HCT116 (cell line): ENCODE measurements at regions not wholly inside any gene's neighbourhood (a gene's known extent, or its start where the extent isn't known, plus 50 kb on each side); places are given as distances from the start of the nearest gene placed in this dataset.

Experiments used
- ATAC-seq: fragments of 200-7000 bp; cut with Tn5 transposase; 2 replicates; pipeline ENCODE4 v1.9.1; 2020; ENCODE audit warnings: mild to moderate bottlenecking, moderate library complexity
- BruUV-seq: library from RNA; stranded (reverse); fragments of 400-500 nt; replicated peaks from 2 replicates; lab custom pipeline; 2021; lab: Mats Ljungman, UMichigan
- CTCF ChIA-PET: fragments of 300-600 bp; sonication (Branson Sonifier 250); formaldehyde crosslinking; loops from one replicate; lab custom pipeline; 2021; ENCODE audit warnings: antibody characterized with exemption; lab: Charles Lee
- POLR2A ChIA-PET: fragments of 300-600, 350-600 bp; sonication (Branson Sonifier 250); formaldehyde crosslinking; loops from one replicate; lab custom pipeline; 2021; ENCODE audit warnings: antibody characterized with exemption; lab: Charles Lee
- RAD21 ChIA-PET, 2 experiments: fragments of 300-600 bp; sonication (Branson Sonifier 250); formaldehyde crosslinking; loops; one replicate each; lab custom pipeline; 2023; ENCODE audit warnings: low total read pairs in 2 of 2; ENCODE audit not compliant: uncharacterized antibody in 2 of 2, unreplicated experiment in 2 of 2, low non-redundant PET in 1 of 2; lab: Charles Lee
- DNase-seq: peaks from one replicate; pipeline ENCODE4 v3.0.0-alpha.2; 2010; ENCODE audit warnings: low read depth, low spot score
- H2AFZ ChIP-seq: fragments of 200-600 bp; shearing (Covaris generic), sonication (generic); 2 replicates; pipeline ENCODE4 v1.6.1; 2017; ENCODE audit warnings: low read depth, mixed run types, mixed read lengths, antibody characterized with exemption, low read length; ENCODE audit not compliant: poor library complexity, severe bottlenecking
- H3K27ac ChIP-seq: 2 replicates; pipeline ENCODE4 v1.5.1; 2012; ENCODE audit warnings: low read depth, low read length
- H3K27me3 ChIP-seq: fragments of 200-600 bp; sonication (generic); 2 replicates; pipeline ENCODE4 v1.6.1; 2016; ENCODE audit warnings: mixed run types, low read length, mixed read lengths; ENCODE audit not compliant: insufficient read depth
- H3K36me3 ChIP-seq, 2 experiments: fragments of 200-500 bp in 1 of 2; fragments of 200-600 bp in 1 of 2; sonication (Bioruptor generic) in 1 of 2; sonication (generic) in 1 of 2; 2 replicates each; pipeline versions ENCODE4 v1.5.1 to v1.6.1; 2014 to 2016; ENCODE audit warnings: low read length in 2 of 2, inconsistent platforms in 1 of 2, mixed read lengths in 1 of 2, mixed run types in 1 of 2; ENCODE audit not compliant: insufficient read depth in 2 of 2, control insufficient read depth in 1 of 2
- H3K4me1 ChIP-seq, 2 experiments: fragments of 200-600 bp in 1 of 2; sonication (generic) in 1 of 2; 2 replicates each; pipeline versions ENCODE4 v1.5.1 to v1.6.1; 2012 to 2017; ENCODE audit warnings: low read length in 2 of 2, inconsistent platforms in 1 of 2, mild to moderate bottlenecking in 1 of 2, mixed read lengths in 1 of 2, mixed run types in 1 of 2, moderate library complexity in 1 of 2; ENCODE audit not compliant: insufficient read depth in 2 of 2, control insufficient read depth in 1 of 2
- H3K4me2 ChIP-seq: fragments of 200-600 bp; sonication (generic); 2 replicates; pipeline ENCODE4 v1.6.1; 2017; ENCODE audit warnings: mixed run types, low read length, mixed read lengths
- H3K4me3 ChIP-seq, 2 experiments: fragments of 200-600 bp in 1 of 2; sonication (generic) in 1 of 2; replicated peaks in 1 of 2; 2 replicates each; pipeline ENCODE4 v1.5.1; 2011 to 2016; ENCODE audit warnings: low read length in 2 of 2, control low read depth in 1 of 2, low read depth in 1 of 2, mild to moderate bottlenecking in 1 of 2, mixed read lengths in 1 of 2, mixed run types in 1 of 2
- H3K79me2 ChIP-seq: fragments of 200-600 bp; sonication (generic); 2 replicates; pipeline ENCODE4 v1.6.1; 2017; ENCODE audit warnings: mild to moderate bottlenecking, mixed run types, low read length, moderate library complexity, mixed read lengths; ENCODE audit not compliant: insufficient read depth
- H3K9ac ChIP-seq: fragments of 200-600 bp; sonication (generic); 2 replicates; pipeline ENCODE4 v1.6.1; 2016; ENCODE audit warnings: low read length, mixed read lengths
- H3K9me2 ChIP-seq: fragments of 200-600 bp; sonication (generic), shearing (Covaris generic); 2 replicates; pipeline ENCODE4 v1.6.1; 2017; ENCODE audit warnings: mixed run types, mild to moderate bottlenecking, moderate library complexity; ENCODE audit not compliant: insufficient read depth
- H3K9me3 ChIP-seq, 2 experiments: fragments of 200-500 bp in 1 of 2; fragments of 200-600 bp in 1 of 2; sonication (Bioruptor generic) in 1 of 2; sonication (generic) in 1 of 2; 2 replicates each; pipeline ENCODE4 v1.6.1; 2014 to 2017; ENCODE audit warnings: low read length in 2 of 2, mixed read lengths in 2 of 2, inconsistent platforms in 1 of 2, low read depth in 1 of 2, mild to moderate bottlenecking in 1 of 2, mixed run types in 1 of 2, moderate library complexity in 1 of 2; ENCODE audit not compliant: control insufficient read depth in 1 of 2, insufficient read depth in 1 of 2
- H4K20me1 ChIP-seq: fragments of 200-600 bp; sonication (generic), shearing (Covaris generic); 2 replicates; pipeline ENCODE4 v1.6.1; 2017; ENCODE audit warnings: mixed run types, mild to moderate bottlenecking, moderate library complexity; ENCODE audit not compliant: insufficient read depth
- ATF3 ChIP-seq: IDR thresholded peaks from 2 replicates; pipeline ENCODE4 v1.6.1; 2012
- CBX3 ChIP-seq: IDR thresholded peaks from 2 replicates; pipeline ENCODE4 v1.6.1; 2012; ENCODE audit warnings: low read depth
- CEBPB ChIP-seq: IDR thresholded peaks from 2 replicates; pipeline ENCODE4 v1.6.1; 2012; ENCODE audit warnings: low read depth
- EGR1 ChIP-seq: IDR thresholded peaks from 2 replicates; pipeline ENCODE4 v1.6.1; 2012; ENCODE audit warnings: low read depth
- ELF1 ChIP-seq: IDR thresholded peaks from 2 replicates; pipeline ENCODE4 v1.6.1; 2012; ENCODE audit warnings: low read depth, borderline replicate concordance
- EZH2 ChIP-seq: fragments of 200-600 bp; sonication (generic); IDR thresholded peaks from 2 replicates; pipeline ENCODE4 v1.6.1; 2017; ENCODE audit warnings: antibody characterized with exemption, mixed run types
- FOSL1 ChIP-seq: IDR thresholded peaks from 2 replicates; pipeline ENCODE4 v1.6.1; 2012; ENCODE audit warnings: low read depth
- POLR2AphosphoS5 ChIP-seq: IDR thresholded peaks from 2 replicates; pipeline ENCODE4 v1.6.1; 2011; ENCODE audit warnings: mild to moderate bottlenecking, low read depth, low read length, moderate library complexity
- RAD21 ChIP-seq: IDR thresholded peaks from 2 replicates; pipeline ENCODE4 v1.6.1; 2012; ENCODE audit warnings: low read depth, mild to moderate bottlenecking
- REST ChIP-seq: IDR thresholded peaks from 2 replicates; pipeline ENCODE4 v1.6.1; 2012; ENCODE audit warnings: low read depth
- SP1 ChIP-seq: IDR thresholded peaks from 2 replicates; pipeline ENCODE4 v1.6.1; 2012; ENCODE audit warnings: low read depth
- YY1 ChIP-seq: IDR thresholded peaks from 2 replicates; pipeline ENCODE4 v1.6.1; 2011; ENCODE audit warnings: low read length, low read depth, moderate library complexity, mild to moderate bottlenecking; ENCODE audit not compliant: insufficient replicate concordance; ENCODE audit errors: extremely low read depth
- ZFX ChIP-seq: fragments of 450-650 bp; IDR thresholded peaks from 2 replicates; pipeline ENCODE4 v1.6.1; 2017
- intact Hi-C: fragments of 100-400 bp; cut with micrococcal nuclease; formaldehyde crosslinking; loops from 2 replicates; pipeline ENCODE4 v1.10.0; 2022

DNA sequence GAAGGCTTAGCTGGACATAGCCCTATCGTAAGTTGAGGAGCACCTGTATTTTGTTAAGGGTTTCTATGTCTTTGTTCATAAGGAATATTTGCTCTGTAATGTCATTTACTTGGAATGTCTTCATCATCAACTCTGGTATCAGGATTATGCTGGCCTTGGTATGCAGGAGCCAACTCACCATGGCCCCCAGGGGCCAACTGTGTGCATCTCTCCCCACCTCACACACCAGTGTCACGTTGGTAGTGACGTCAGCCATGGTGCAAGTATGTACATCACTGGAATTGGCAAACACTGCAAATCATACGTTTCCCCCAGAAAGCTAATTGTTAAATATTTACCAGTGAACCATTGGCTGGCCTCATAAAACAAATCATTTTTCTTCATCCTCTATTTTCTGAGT is 70.8 kb downstream of the YTHDF1 start:
- Histone ChIP-seq H3K79me2 (no peaks in the 10 kb centered on the region), H4K20me1 (no peaks in the 10 kb centered on the region), H2AFZ (no peak overlapping the region), H3K9me3 (peaks cover 8 to 10% of the 10 kb centered on the region in 2 experiments; a peak in 2 of 4 replicates), H3K9ac (no peak overlapping the region), H3K36me3 (no peaks in the 10 kb centered on the region), H3K9me2 (no peaks in the 10 kb centered on the region), H3K27me3 (peaks cover 11% of the 10 kb centered on the region), H3K4me3 (no peak overlapping the region), H3K27ac (no peak overlapping the region), H3K4me2 (no peak overlapping the region), H3K4me1 (no peaks in the 10 kb centered on the region)
- RAD21 ChIA-PET: no interaction called here
- intact Hi-C loops: no loop called here
- BruUV-seq: no TSS peak
- POLR2A ChIA-PET: no interaction called here
- no peak for TF ChIP-seq FOSL1
- no peak for TF ChIP-seq RAD21
- no peak for TF ChIP-seq REST
- TF ChIP-seq EZH2: no peak
- TF ChIP-seq CEBPB: no peak
- no peak for TF ChIP-seq POLR2AphosphoS5
- TF ChIP-seq SP1: no peak
- TF ChIP-seq ELF1: no peak
- TF ChIP-seq CBX3: no peak
- no peak for TF ChIP-seq YY1
- TF ChIP-seq EGR1: no peak
- TF ChIP-seq ZFX: no peak
- TF ChIP-seq ATF3: no peak
- CTCF ChIA-PET: no interaction called here
- ATAC-seq (no peak), DNase-seq (no peak)
